Keratinocyte (primary cell): ENCODE measurements at regions not wholly inside any gene's neighbourhood (a gene's known extent, or its start where the extent isn't known, plus 50 kb on each side); places are given as distances from the start of the nearest gene placed in this dataset.

Source experiments
- DNase-seq: peaks from one replicate; pipeline ENCODE4 v3.0.0-alpha.2; 2011; ENCODE audit warnings: low read depth, missing footprints, low spot score
- FAIRE-seq: peaks from 2 replicates; lab custom pipeline; 2011; peaks lifted over from hg19 to GRCh38; lab: Jason Lieb, UNC
- H2AFZ ChIP-seq: 2 replicates; pipeline ENCODE4 v1.6.0; 2012; ENCODE audit warnings: low read length, control low read depth, inconsistent platforms; ENCODE audit not compliant: control insufficient read depth
- H3K27ac ChIP-seq: 2 replicates; pipeline ENCODE4 v1.5.1; 2011; ENCODE audit warnings: low read length; ENCODE audit not compliant: control insufficient read depth, insufficient read depth
- H3K27me3 ChIP-seq: 3 replicates; pipeline ENCODE4 v1.6.0; 2011; ENCODE audit warnings: low read length; ENCODE audit not compliant: control insufficient read depth, insufficient read depth; ENCODE audit errors: extremely low read depth
- H3K36me3 ChIP-seq, 2 experiments: 2 replicates in 1 of 2; 3 replicates in 1 of 2; pipeline ENCODE4 v1.5.1; 2011; ENCODE audit warnings: low read length in 2 of 2, mild to moderate bottlenecking in 1 of 2; ENCODE audit not compliant: control insufficient read depth in 2 of 2, insufficient read depth in 2 of 2; ENCODE audit errors: extremely low read depth in 1 of 2
- H3K4me1 ChIP-seq: 3 replicates; pipeline ENCODE4 v1.5.1; 2011; ENCODE audit warnings: low read length; ENCODE audit not compliant: control insufficient read depth, insufficient read depth; ENCODE audit errors: extremely low read depth
- H3K4me2 ChIP-seq: 3 replicates; pipeline ENCODE4 v1.6.0; 2011; ENCODE audit warnings: low read depth, low read length; ENCODE audit not compliant: control insufficient read depth, insufficient read depth; ENCODE audit errors: extremely low read depth
- H3K4me3 ChIP-seq, 3 experiments: fragments of 200-600 bp in 1 of 3; sonication (generic) in 1 of 3; 2 replicates in 2 of 3; 3 replicates in 1 of 3; pipeline ENCODE4 v1.5.1; 2011 to 2016; ENCODE audit warnings: low read length in 3 of 3, mild to moderate bottlenecking in 3 of 3, control low read depth in 2 of 3, inconsistent platforms in 1 of 3, low read depth in 1 of 3, mixed read lengths in 1 of 3, mixed run types in 1 of 3, moderate library complexity in 1 of 3; ENCODE audit not compliant: control insufficient read depth in 2 of 3, insufficient read depth in 2 of 3; ENCODE audit errors: extremely low read depth in 1 of 3
- H3K79me2 ChIP-seq: 2 replicates; pipeline ENCODE4 v1.6.0; 2012; ENCODE audit warnings: low read length; ENCODE audit not compliant: control insufficient read depth, insufficient read depth
- H3K9ac ChIP-seq: 3 replicates; pipeline ENCODE4 v1.6.0; 2011; ENCODE audit warnings: low read length; ENCODE audit not compliant: control insufficient read depth, insufficient read depth; ENCODE audit errors: extremely low read depth
- H3K9me1 ChIP-seq: 3 replicates; pipeline ENCODE4 v1.6.0; 2011; ENCODE audit warnings: low read length; ENCODE audit not compliant: control insufficient read depth, insufficient read depth; ENCODE audit errors: extremely low read depth
- H3K9me3 ChIP-seq: 2 replicates; pipeline ENCODE4 v1.5.1; 2012; ENCODE audit warnings: low read depth, low read length; ENCODE audit not compliant: control insufficient read depth
- H4K20me1 ChIP-seq: 3 replicates; pipeline ENCODE4 v1.6.0; 2011; ENCODE audit warnings: low read length; ENCODE audit not compliant: control insufficient read depth, insufficient read depth; ENCODE audit errors: extremely low read depth
- EZH2 ChIP-seq: IDR thresholded peaks from one replicate; pipeline ENCODE4 v1.6.1; 2012; ENCODE audit warnings: inconsistent platforms, mild to moderate bottlenecking, low read length, moderate library complexity
- dilution Hi-C: fragments of 300-500 bp; cut with MboI; formaldehyde crosslinking; loops from one replicate; pipeline ENCODE4 v1.7.0; 2020; ENCODE audit warnings: low sequenced_read_pairs; ENCODE audit not compliant: extremely low pct_ligation_motif_present
- TF ChIP-seq, protein P1 (sequence below), 3 experiments: IDR thresholded peaks in 1 of 3; conservative IDR thresholded peaks in 1 of 3; optimal IDR thresholded peaks in 1 of 3; 2 replicates in 2 of 3; 3 replicates in 1 of 3; pipeline versions ENCODE3 to v1.5.1; 2011; ENCODE audit warnings: low read length in 3 of 3, mild to moderate bottlenecking in 3 of 3, moderate library complexity in 2 of 3, control low read depth in 1 of 3, inconsistent platforms in 1 of 3; ENCODE audit not compliant: insufficient read depth in 2 of 3; ENCODE audit errors: extremely low read depth in 1 of 3

DNA sequence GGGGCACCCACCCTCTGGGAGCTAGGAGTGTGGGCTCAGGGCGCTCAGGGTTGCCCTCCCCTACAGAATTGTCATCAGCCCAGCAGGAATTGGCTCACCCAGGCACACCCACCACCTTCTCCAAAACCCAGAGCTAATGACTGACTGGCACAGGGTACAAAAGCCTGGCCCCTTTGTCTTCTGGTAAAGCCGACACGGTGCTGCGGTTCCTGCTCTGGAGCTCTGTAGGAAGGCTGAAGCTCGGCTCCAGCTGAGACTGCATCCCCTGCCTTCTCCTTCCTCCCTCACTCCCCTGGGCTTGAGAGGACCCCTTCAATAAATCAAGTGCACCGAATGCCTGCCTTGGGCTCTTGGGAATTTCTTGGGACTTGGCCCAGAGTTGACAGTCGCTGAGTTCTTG, 117.9 kb upstream of the EEPD1 start:
- Histone ChIP-seq H3K9me3 (no peaks in the 10 kb centered on the region), H3K4me3 (no peak overlapping the region), H3K36me3 (no peaks in the 10 kb centered on the region), H3K4me2 (no peak overlapping the region), H3K9me1 (no peaks in the 10 kb centered on the region), H3K27me3 (no peaks in the 10 kb centered on the region), H3K4me1 (peaks cover 38% of the 10 kb centered on the region), H2AFZ (no peak overlapping the region), H4K20me1 (no peaks in the 10 kb centered on the region), H3K9ac (no peak overlapping the region), H3K27ac (no peak overlapping the region), H3K79me2 (no peaks in the 10 kb centered on the region)
- TF ChIP-seq EZH2, result no peak
- TF ChIP-seq, protein P1, sequence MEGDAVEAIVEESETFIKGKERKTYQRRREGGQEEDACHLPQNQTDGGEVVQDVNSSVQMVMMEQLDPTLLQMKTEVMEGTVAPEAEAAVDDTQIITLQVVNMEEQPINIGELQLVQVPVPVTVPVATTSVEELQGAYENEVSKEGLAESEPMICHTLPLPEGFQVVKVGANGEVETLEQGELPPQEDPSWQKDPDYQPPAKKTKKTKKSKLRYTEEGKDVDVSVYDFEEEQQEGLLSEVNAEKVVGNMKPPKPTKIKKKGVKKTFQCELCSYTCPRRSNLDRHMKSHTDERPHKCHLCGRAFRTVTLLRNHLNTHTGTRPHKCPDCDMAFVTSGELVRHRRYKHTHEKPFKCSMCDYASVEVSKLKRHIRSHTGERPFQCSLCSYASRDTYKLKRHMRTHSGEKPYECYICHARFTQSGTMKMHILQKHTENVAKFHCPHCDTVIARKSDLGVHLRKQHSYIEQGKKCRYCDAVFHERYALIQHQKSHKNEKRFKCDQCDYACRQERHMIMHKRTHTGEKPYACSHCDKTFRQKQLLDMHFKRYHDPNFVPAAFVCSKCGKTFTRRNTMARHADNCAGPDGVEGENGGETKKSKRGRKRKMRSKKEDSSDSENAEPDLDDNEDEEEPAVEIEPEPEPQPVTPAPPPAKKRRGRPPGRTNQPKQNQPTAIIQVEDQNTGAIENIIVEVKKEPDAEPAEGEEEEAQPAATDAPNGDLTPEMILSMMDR (optimal IDR thresholded peaks at IDR 0.05 in 1 of 3, IDR thresholded peaks at IDR 0.05 in 1 of 3, conservative IDR thresholded peaks at IDR 0.05 in 1 of 3; ENCODE audit: extremely low read depth in 1 of 3, insufficient read depth in 2 of 3, low read length in 3 of 3), result no peak
- DNase-seq (no peak), FAIRE-seq (no peak)
- dilution Hi-C loops, result no loop called here

DNA sequence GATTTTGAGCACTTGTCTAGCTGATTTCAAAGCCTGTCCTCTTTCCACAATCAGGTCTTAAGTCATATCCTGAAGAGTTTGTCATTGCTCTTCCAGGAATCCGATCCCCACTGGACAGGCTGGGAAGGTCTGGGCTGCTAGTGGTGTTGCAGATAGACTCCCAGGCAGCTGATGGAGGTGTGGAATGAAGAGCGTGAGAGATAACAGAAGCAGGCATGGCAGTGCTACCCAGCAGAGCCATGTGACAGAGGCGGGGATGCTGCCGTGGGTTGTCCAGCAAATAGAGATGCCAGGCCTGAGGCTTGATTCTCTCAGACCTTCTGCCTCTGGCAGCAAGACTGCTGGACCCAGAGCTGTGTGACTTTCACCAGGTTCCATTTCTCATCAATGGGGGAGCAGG, 116.5 kb upstream of the EEPD1 start:
- no peak for TF ChIP-seq EZH2
- TF ChIP-seq, protein P1 (optimal IDR thresholded peaks at IDR 0.05 in 1 of 3, IDR thresholded peaks at IDR 0.05 in 1 of 3, conservative IDR thresholded peaks at IDR 0.05 in 1 of 3; ENCODE audit: extremely low read depth in 1 of 3, insufficient read depth in 2 of 3, low read length in 3 of 3), result no peak
- H3K79me2 ChIP-seq, result no peaks in the 10 kb centered on the region
- H3K9me1 ChIP-seq, result no peaks in the 10 kb centered on the region
- no peak overlapping the region for H3K27ac ChIP-seq
- dilution Hi-C loops, result no loop called here
- FAIRE-seq (no peak), DNase-seq (no peak)
- peak overlapping the region; percentile 20 for H3K9ac ChIP-seq
- H3K27me3 ChIP-seq, result no peaks in the 10 kb centered on the region
- H3K36me3 ChIP-seq, result no peaks in the 10 kb centered on the region
- H3K4me3 ChIP-seq, result no peak overlapping the region
- H3K9me3 ChIP-seq, result no peaks in the 10 kb centered on the region
- H4K20me1 ChIP-seq, result no peaks in the 10 kb centered on the region
- H2AFZ ChIP-seq, result no peak overlapping the region
- H3K4me1 ChIP-seq, result peaks cover 38% of the 10 kb centered on the region
- peak overlapping the region; percentile 49 for H3K4me2 ChIP-seq
